ENCODE measurements at regions not wholly inside any gene's neighbourhood (a gene's known extent, or its start where the extent isn't known, plus 50 kb on each side); places are given as distances from the start of the nearest gene placed in this dataset.

GRCh38 chr1:182196897-182197870 is 135.7 kb upstream of the ZNF648 start:
- H3K36me3 ChIP-seq, result no peaks in the 10 kb centered on the region
- no peak for DNase-seq (ENCODE audit: low spot score in 2 of 2)
- TF ChIP-seq POLR2A (IDR thresholded peaks at IDR 0.05) (no peak), EP300 (IDR thresholded peaks at IDR 0.05) (peak; percentile 25), POLR2AphosphoS5 (IDR thresholded peaks at IDR 0.05) (peak in 2 of 3 donors; percentile 31 to 69)
- peaks cover 19% of the 10 kb centered on the region for H3K4me1 ChIP-seq
- H3K27me3 ChIP-seq, result no peaks in the 10 kb centered on the region
- H3K4me3 ChIP-seq, result no peak overlapping the region
- H3K9me3 ChIP-seq, result no peaks in the 10 kb centered on the region
- WGBS, result 26% methylated on average over 7 of the region's 7 CpGs
- peak overlapping the region; percentile 3 for H3K27ac ChIP-seq

GRCh38 chr1:182195733-182196132 is 134.2 kb upstream of the ZNF648 start:
- no peak for TF ChIP-seq EP300 (IDR thresholded peaks at IDR 0.05)
- no peak for TF ChIP-seq POLR2A (IDR thresholded peaks at IDR 0.05)
- no peak for TF ChIP-seq POLR2AphosphoS5 (IDR thresholded peaks at IDR 0.05)
- TF ChIP-seq CTCF (IDR thresholded peaks at IDR 0.05), result no peak

GRCh38 chr1:182193908-182194550 is 132.5 kb upstream of the ZNF648 start:
- no peaks in the 10 kb centered on the region for H3K27me3 ChIP-seq
- 79% methylated on average over 4 of the region's 4 CpGs for WGBS
- H3K4me1 ChIP-seq, result peaks cover 23% of the 10 kb centered on the region
- no peaks in the 10 kb centered on the region for H3K9me3 ChIP-seq
- no peaks in the 10 kb centered on the region for H3K36me3 ChIP-seq
- no peak overlapping the region for H3K4me3 ChIP-seq
- no peak overlapping the region for H3K27ac ChIP-seq
- DNase-seq (ENCODE audit: low spot score in 2 of 2), result peak in 1 of 2 donors; percentile 80
- TF ChIP-seq CTCF (IDR thresholded peaks at IDR 0.05) (no peak), POLR2AphosphoS5 (IDR thresholded peaks at IDR 0.05) (peak; percentile 68 to 98 (median 71))

More at GRCh38 chr1:182195733-182196132, 134.2 kb upstream of the ZNF648 start:
- Histone ChIP-seq H3K27ac (no peak overlapping the region), H3K4me1 (peaks cover 23% of the 10 kb centered on the region), H3K9me3 (no peaks in the 10 kb centered on the region), H3K4me3 (no peak overlapping the region), H3K36me3 (no peaks in the 10 kb centered on the region), H3K27me3 (no peaks in the 10 kb centered on the region)
- WGBS, result 95% methylated on average over 1 of the region's 1 CpG
- no peak for DNase-seq (ENCODE audit: low spot score in 2 of 2)

GRCh38 chr1:182192966-182193365 is 131.5 kb upstream of the ZNF648 start:
- no peak for TF ChIP-seq CTCF (IDR thresholded peaks at IDR 0.05)
- no peak for TF ChIP-seq EP300 (IDR thresholded peaks at IDR 0.05)
- TF ChIP-seq POLR2AphosphoS5 (IDR thresholded peaks at IDR 0.05), result no peak
- TF ChIP-seq POLR2A (IDR thresholded peaks at IDR 0.05), result no peak
- Histone ChIP-seq H3K4me3 (no peak overlapping the region), H3K27me3 (no peaks in the 10 kb centered on the region), H3K27ac (no peak overlapping the region), H3K9me3 (no peaks in the 10 kb centered on the region), H3K36me3 (no peaks in the 10 kb centered on the region), H3K4me1 (peaks cover 16% of the 10 kb centered on the region)
- WGBS, result 95% methylated on average over 4 of the region's 4 CpGs
- no peak for DNase-seq (ENCODE audit: low spot score in 2 of 2)

- peaks cover 10% of the 10 kb centered on the region for H3K4me1 ChIP-seq
- 88% methylated on average over 3 of the region's 3 CpGs for WGBS
- H3K27me3 ChIP-seq, result no peaks in the 10 kb centered on the region
- no peak overlapping the region for H3K27ac ChIP-seq
- no peak for TF ChIP-seq EP300 (IDR thresholded peaks at IDR 0.05)
- no peak for TF ChIP-seq CTCF (IDR thresholded peaks at IDR 0.05)
- no peak overlapping the region for H3K4me3 ChIP-seq
- no peaks in the 10 kb centered on the region for H3K36me3 ChIP-seq
- no peaks in the 10 kb centered on the region for H3K9me3 ChIP-seq
- no peak for DNase-seq (ENCODE audit: low spot score in 2 of 2)
Observed at GRCh38 chr1:182192215-182192614, 130.7 kb upstream of the ZNF648 start.
